CD4-positive, alpha-beta T cell treated with Interleukin-6 for 4 hours (primary cell): ENCODE measurements at regions not wholly inside any gene's neighbourhood (a gene's known extent, or its start where the extent isn't known, plus 50 kb on each side); places are given as distances from the start of the nearest gene placed in this dataset.

ENCODE experiments used
- DNase-seq: peaks from one replicate; pipeline ENCODE4 v3.0.0-alpha.2; 2020; ENCODE audit warnings: mixed read lengths

- no peak for DNase-seq
These were observed 298.0 kb downstream of the DSEL start for GRCh38 chr18:67218556-67218955.

- DNase-seq = peak; percentile 66
These were observed 298.9 kb downstream of the DSEL start for GRCh38 chr18:67217551-67218166.

- DNase-seq = no peak
These were observed 299.7 kb downstream of the DSEL start for GRCh38 chr18:67216846-67217245.

GRCh38 chr18:67215686-67216085 is 300.8 kb downstream of the DSEL start:
- DNase-seq = no peak

- no peak for DNase-seq
These were observed 304.9 kb downstream of the DSEL start for GRCh38 chr18:67211646-67212045.

- no peak for DNase-seq
These were observed 315.9 kb downstream of the DSEL start for GRCh38 chr18:67200665-67201064.

- no peak for DNase-seq
These were observed 316.4 kb downstream of the DSEL start for GRCh38 chr18:67199993-67200617.

GRCh38 chr18:67194886-67195285 is 321.6 kb downstream of the DSEL start:
- no peak for DNase-seq

GRCh38 chr18:67192535-67192934 is 324.0 kb downstream of the DSEL start:
- no peak for DNase-seq

GRCh38 chr18:67183398-67183797 is 333.1 kb downstream of the DSEL start:
- DNase-seq = no peak

- DNase-seq = no peak
These were observed 336.8 kb downstream of the DSEL start for GRCh38 chr18:67179726-67180125.

- DNase-seq = no peak
These were observed 356.9 kb downstream of the DSEL start for GRCh38 chr18:67159662-67160061.

GRCh38 chr18:67154979-67155378 is 361.5 kb downstream of the DSEL start:
- no peak for DNase-seq

- no peak for DNase-seq
These were observed 365.2 kb downstream of the DSEL start for GRCh38 chr18:67151366-67151765.

- no peak for DNase-seq
These were observed 370.8 kb downstream of the DSEL start for GRCh38 chr18:67145586-67146292.

GRCh38 chr18:67144329-67144728 is 372.2 kb downstream of the DSEL start:
- DNase-seq = no peak

- no peak for DNase-seq
These were observed 373.5 kb downstream of the DSEL start for GRCh38 chr18:67143028-67143427.

GRCh38 chr18:67142604-67143003 is 373.9 kb downstream of the DSEL start:
- no peak for DNase-seq

GRCh38 chr18:67140495-67140894 is 376.0 kb downstream of the DSEL start:
- DNase-seq = no peak

GRCh38 chr18:67139899-67140298 is 376.6 kb downstream of the DSEL start:
- DNase-seq = no peak

- DNase-seq = no peak
These were observed 380.5 kb downstream of the DSEL start for GRCh38 chr18:67135981-67136380.

- DNase-seq = no peak
These were observed 381.6 kb downstream of the DSEL start for GRCh38 chr18:67134911-67135310.

GRCh38 chr18:67133669-67134068 is 382.9 kb downstream of the DSEL start:
- DNase-seq = no peak

- no peak for DNase-seq
These were observed 383.6 kb downstream of the DSEL start for GRCh38 chr18:67132919-67133318.
